GOT3 (cell line): ENCODE measurements at regions not wholly inside any gene's neighbourhood (a gene's known extent, or its start where the extent isn't known, plus 50 kb on each side); places are given as distances from the start of the nearest gene placed in this dataset.
"Not testable (repeated sequence)": the region's sequence is repeated elsewhere in the genome, so short reads cannot be mapped to it uniquely, and the experiment has no call there.

Experiments
- DNase-seq: peaks from one replicate; lab custom pipeline; 2025; ENCODE audit warnings: mixed read lengths; lab: John Stamatoyannopoulos, UW

GRCh38 chr15:45948181-45948621 is 313.4 kb downstream of the SQOR start:
- no peak for DNase-seq

DNA sequence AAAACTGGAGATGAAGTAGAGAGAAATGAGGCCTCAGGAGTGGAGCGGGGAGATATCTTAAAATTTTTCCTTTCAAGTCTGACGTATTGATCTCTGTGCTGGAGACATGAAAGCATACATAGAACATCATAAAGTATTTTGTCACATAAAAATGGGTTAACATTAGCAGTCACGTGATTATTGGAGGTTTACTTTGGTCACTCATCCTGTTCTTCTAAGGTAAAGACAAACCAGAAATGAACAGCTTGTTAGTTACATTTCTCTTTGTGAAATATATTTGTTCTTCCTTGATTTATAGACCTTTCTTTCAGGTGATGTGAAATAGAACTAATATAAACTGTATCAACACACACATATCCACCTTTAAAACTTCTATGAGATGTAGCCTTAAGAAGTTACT is 324.1 kb downstream of the SQOR start:
- DNase-seq, result no peak

GRCh38 chr15:45962733-45963132 is 327.9 kb downstream of the SQOR start:
- no peak for DNase-seq

GRCh38 chr15:45970542-45970941 is 335.7 kb downstream of the SQOR start:
- DNase-seq, result no peak

DNA sequence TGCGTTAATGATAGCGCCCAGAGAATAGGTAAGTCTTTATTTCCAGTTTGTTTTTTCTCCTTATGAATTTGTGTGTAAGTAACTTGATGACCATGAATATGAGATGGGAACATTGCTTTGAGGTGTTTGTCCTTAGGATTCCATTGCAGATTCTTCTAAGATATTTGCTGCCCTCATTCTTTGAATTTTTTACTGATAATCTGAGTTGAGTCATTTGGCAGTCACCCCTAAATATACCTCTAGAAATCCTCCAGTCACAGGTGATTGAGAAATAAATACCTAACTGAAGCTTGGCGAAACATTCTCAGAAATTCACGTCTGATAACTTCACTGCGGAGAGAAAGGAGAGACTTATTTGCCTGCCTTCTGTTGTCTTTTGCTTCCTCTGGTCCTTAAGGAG is 345.5 kb downstream of the SQOR start:
- no peak for DNase-seq

DNA sequence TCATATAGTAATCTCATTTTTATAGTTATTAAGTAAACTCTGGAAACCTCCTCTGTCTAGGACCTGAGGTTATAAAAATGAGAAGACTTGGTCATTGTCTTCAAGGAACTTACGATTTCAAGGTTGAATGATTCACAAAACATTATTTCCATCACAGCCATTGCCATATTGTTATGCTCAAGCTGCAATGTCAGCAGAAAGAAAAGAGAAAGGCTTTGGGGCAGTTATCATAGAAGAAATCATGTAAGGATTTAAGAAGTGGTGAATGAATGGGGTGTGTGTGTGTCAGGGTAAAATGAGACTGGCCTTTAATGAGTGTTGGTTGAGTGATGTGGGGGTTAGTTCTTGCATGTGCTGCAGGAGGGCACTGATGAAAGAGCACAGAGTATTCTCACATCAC is 346.8 kb downstream of the SQOR start:
- DNase-seq, result no peak

- DNase-seq, result no peak
Observed at GRCh38 chr15:45991863-45992262, 357.0 kb downstream of the SQOR start.

DNA sequence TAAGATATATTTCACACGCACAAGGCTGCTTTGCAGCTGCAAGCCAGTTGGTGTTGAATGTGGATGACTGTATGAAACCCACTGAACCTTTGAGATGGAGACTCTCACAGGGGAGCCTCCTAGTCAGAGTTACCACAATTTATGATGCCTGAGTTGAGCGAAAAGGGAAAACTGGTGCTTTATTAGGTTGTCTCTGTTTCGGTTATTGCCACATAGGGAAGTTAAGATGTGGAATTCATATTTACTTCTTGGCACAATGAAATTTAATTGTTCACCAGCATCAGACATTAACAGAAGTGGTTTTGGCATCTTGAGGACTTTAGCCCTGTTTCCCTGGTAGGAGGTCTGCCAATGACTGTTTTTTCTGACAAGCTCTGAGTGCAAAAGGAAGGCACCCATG is 358.2 kb downstream of the SQOR start:
- no peak for DNase-seq

DNA sequence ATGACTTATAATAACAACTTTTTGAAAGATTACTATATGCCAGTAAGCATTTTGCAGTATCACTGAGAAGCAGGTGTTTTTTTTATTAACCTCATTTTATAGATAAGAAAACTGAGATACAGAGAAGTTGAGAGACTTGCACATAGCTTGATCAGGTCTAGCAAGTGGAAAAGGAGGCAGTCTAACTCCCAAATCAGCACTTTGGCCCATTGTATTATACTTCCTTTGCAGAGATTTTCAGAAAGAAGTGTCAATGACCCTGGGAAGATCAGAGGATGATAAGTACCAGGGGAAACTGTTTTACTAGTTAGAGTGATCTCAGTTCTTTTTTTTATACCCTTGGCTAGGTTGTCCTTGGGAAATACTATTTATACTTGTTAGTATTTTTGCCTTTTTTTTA is 358.7 kb downstream of the SQOR start:
- DNase-seq, result no peak

GRCh38 chr15:45995800-45996199 is 361.0 kb downstream of the SQOR start:
- DNase-seq, result no peak

- no peak for DNase-seq
Observed at GRCh38 chr15:46014532-46014931, 379.7 kb downstream of the SQOR start.

GRCh38 chr15:46034755-46035154 is 399.9 kb downstream of the SQOR start:
- DNase-seq, result no peak

DNA sequence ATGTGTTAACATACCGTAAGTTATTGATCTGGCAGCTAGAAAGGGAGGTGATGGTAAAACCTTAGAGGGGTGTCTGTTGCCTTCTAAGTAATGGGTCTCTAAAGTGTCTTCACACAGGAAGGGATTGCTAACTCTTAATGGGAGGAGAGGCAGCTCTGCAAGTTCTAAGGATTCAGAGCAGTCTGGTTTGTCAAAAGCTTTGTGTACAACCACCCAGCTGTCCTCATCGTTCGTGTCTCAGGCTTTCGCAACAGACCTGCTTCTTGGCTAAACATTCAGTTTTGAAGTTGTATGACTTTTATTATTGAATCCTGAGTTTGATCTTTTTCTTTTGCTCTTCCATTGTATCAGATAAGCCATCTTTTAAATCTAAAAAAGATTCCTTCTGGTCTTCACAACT is 404.9 kb downstream of the SQOR start:
- DNase-seq, result no peak

GRCh38 chr15:46041905-46042304 is 407.1 kb downstream of the SQOR start:
- no peak for DNase-seq

DNA sequence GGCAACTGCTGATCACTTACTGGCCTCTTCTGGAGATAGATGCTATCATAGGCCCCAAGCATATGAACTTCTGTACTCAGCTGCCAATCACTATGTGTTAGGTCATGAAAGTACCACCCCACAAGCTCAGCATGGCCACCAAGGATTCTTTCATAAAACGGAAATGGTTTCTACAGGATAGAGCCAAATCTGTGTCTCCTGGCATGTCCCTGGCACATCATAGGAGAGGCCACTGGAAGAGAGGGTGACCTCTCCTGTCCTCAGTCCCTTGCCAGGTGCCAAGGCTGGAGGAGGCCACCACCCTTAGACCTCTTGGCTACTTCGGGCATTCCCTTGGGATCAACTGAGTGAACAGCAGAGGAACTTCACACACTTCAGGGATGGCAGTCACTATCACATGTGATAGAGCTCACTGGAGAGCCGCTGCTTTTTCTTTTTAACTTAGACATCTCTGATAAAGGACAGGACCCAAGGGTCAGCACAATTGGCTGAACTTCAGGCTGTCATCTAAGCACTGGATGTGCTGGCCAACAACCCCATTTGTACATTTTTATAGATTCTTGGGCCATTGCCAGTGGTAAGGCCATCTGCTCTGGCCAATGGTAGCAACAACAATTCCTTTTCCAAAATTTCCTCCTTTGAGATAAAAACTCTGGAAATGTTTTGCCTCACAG is 425.2 kb downstream of the SQOR start:
- no peak for DNase-seq

DNA sequence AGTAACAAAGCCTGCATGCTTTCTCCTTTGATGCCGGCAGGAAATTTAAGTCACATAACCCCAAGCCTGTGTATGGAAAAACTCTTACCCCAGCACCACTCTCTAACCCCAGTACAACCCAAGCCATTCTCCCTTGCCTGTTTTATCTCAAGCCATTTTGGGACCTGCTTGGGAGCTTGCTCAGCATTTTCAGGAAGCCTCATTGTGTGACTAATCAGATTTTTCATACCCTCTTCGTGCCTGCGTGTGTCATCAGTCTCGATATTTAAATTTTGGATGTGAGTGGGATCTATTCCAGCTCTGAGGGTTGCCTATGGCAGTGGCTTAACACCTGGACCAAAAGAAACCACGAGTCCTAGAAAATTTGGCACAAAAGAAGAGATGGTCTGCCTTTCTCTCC is 426.2 kb downstream of the SQOR start:
- no peak for DNase-seq

DNA sequence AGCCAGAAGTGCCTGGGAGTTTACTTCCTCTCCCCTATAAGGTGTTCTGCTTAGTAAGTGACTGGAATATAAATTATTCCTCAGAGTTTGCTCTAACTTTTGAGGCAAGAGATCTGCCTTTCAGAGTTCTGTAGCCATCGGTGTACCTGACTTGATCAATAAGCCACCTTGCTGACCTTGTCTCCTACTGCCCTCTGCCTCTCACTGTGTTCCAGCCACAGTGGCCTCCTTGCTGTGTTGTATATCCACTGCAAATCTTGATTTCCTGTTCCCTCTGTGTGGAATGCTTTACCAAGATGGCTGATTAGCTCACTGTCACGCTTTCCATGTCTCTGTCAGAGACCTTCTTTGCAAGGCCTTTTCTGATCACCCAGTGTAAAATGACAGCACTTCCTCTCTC is 442.4 kb downstream of the SQOR start:
- no peak for DNase-seq

DNA sequence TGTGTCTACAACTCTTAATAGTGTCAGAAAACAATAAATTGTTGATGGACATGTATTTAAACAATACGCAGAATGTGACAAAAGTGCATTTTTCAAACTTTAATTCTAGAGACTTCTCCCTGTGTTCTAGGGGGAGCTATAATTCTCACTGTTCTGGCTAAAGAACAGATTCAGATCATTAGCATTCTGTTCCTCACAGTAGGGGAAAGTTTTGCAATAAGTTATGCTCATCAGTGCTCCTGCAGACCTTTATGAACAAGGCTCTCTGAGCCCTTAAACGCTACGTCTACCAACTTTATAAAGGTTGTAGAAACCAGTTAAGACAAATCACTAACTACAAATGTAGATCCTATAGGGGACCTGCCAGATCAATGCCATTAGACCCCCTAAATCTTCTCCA is 444.2 kb downstream of the SQOR start:
- DNase-seq, result no peak

DNA sequence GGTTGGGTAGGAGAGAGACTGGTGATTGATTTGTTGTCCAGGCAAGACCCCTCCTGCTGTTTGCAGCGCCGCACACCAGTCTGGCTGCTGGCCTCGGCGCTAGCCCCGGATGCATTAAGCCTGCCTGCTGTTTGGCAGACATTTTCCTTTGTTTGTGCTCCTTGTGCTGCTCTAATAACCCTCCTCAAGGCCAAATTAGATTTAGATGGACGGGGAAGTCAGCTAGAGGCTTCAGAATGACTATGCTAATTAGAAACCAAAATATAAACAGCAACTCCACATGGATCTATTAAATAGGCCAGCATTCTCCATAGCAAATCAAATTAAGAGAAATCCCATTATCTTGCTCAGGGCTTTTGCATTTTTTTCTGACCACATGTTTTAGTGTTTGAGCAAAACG is 445.2 kb downstream of the SQOR start:
- DNase-seq, result no peak

DNA sequence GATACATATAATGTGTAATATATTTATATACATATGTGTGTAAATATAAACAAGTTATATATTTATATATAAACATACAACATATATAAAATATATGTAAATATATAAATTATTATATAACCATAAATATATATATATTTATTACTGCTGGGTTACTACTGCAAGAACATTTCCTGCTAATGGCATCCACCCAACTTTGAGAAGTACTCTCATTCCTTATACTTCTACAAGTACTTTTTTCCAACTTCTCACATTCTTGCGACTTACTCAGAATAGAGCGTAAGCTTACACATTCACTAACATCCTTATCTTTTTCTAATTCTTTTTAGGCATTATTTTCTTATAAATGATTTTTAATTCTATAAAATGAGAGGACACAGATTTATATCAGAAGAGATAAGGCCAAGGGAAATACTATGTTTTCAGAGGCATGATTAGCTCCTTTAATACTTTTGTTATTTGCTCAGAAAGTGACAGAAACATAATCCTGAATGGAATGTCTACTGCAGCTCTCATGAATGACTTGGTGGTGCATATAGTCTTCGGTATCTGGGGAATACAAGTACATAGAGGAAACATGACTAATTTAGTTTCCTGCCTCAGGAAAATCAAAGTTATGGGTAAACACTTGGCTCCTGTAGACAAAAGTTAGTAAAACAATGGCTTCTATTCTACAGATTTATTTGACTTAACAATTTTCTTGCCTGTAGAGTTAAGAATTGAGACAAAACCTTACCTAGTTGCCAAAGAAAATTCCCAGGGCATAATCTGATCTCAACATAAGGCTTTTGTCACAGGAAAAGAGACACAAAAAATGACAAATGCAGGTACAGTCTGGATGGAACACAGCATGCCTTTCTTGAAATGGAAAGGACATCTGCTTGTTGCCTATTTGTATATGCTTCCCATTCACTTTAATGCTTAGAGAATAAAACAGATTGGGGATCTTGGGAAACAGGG is 453.9 kb downstream of the SQOR start:
- no peak for DNase-seq

GRCh38 chr15:46089467-46089935 is 454.7 kb downstream of the SQOR start:
- no peak for DNase-seq

- no peak for DNase-seq
Observed at GRCh38 chr15:46091860-46092450, 457.1 kb downstream of the SQOR start.

GRCh38 chr15:46098006-46098405 is 463.2 kb downstream of the SQOR start:
- DNase-seq, result not testable (repeated sequence)
